Spleen (tissue), 11 donors: ENCODE measurements at regions not wholly inside any gene's neighbourhood (a gene's known extent, or its start where the extent isn't known, plus 50 kb on each side); places are given as distances from the start of the nearest gene placed in this dataset.
"Not testable (repeated sequence)": the region's sequence is repeated elsewhere in the genome, so short reads cannot be mapped to it uniquely, and the experiment has no call there.

Experiments
- DNase-seq: peaks from one replicate; pipeline ENCODE4 v3.0.0-alpha.2; 2020
- H3K27ac ChIP-seq, 8 donors: fragments of 200-600 bp; sonication (generic) in 7 of 8; 1 replicate in 4 of 8; 2 replicates in 4 of 8; pipeline versions ENCODE4 v1.5.0 to v1.8.0; 2016 to 2021; ENCODE audit warnings: inconsistent platforms in 4 of 8, mild to moderate bottlenecking in 4 of 8, moderate library complexity in 1 of 8
- H3K27me3 ChIP-seq, 7 donors: fragments of 200-600 bp; sonication (generic) in 6 of 7; replicated peaks in 1 of 7; 1 replicate in 4 of 7; 2 replicates in 3 of 7; pipeline versions ENCODE4 v1.5.0 to v1.8.0; 2016 to 2021; ENCODE audit warnings: inconsistent platforms in 3 of 7, mild to moderate bottlenecking in 1 of 7
- H3K36me3 ChIP-seq, 6 donors: fragments of 200-600 bp; sonication (generic) in 5 of 6; 1 replicate in 4 of 6; 2 replicates in 2 of 6; pipeline versions ENCODE4 v1.5.0 to v1.8.0; 2016 to 2021; ENCODE audit warnings: inconsistent platforms in 2 of 6
- H3K4me1 ChIP-seq, 6 donors: fragments of 200-600 bp; sonication (generic) in 5 of 6; 1 replicate in 3 of 6; 2 replicates in 3 of 6; pipeline versions ENCODE4 v1.5.0 to v1.8.0; 2016 to 2021; ENCODE audit warnings: inconsistent platforms in 3 of 6
- H3K4me3 ChIP-seq, 8 donors: fragments of 200-600 bp; sonication (generic) in 7 of 8; 1 replicate in 4 of 8; 2 replicates in 4 of 8; pipeline versions ENCODE4 v1.5.0 to v1.8.0; 2016 to 2021; ENCODE audit warnings: inconsistent platforms in 4 of 8, mild to moderate bottlenecking in 4 of 8, moderate library complexity in 2 of 8
- H3K9me3 ChIP-seq, 8 donors: fragments of 200-600 bp; sonication (generic) in 7 of 8; 1 replicate in 4 of 8; 2 replicates in 4 of 8; pipeline versions ENCODE4 v1.5.0 to v1.8.0; 2016 to 2021; ENCODE audit warnings: inconsistent platforms in 4 of 8
- POLR2A ChIP-seq, 3 donors: fragments of 450-650 bp; IDR thresholded peaks; one replicate each; pipeline ENCODE4 v1.5.1; 2017; ENCODE audit warnings: antibody characterized with exemption in 3 of 3, mild to moderate bottlenecking in 1 of 3
- POLR2AphosphoS5 ChIP-seq, 3 donors: sonication (generic); formaldehyde crosslinking; IDR thresholded peaks; one replicate each; pipeline ENCODE4 v1.5.1; 2017; ENCODE audit warnings: antibody characterized with exemption in 3 of 3
- WGBS, 5 donors: extraction: QIAGEN DNeasy Blood & Tissue Kit in 3 of 5; methylation state at CpG; one replicate each; pipeline versions ENCODE4 v1.1.5 to v1.1.7; 2013 to 2018; 5-methylcytosine and 5-hydroxymethylcytosine counted together
- intact Hi-C: fragments of 100-400 bp; cut with DNase I; formaldehyde crosslinking; loops from one replicate; pipeline ENCODE4 v1.15.0; 2023; ENCODE audit warnings: low total_unique reads
- TF ChIP-seq, protein P1 (sequence below), 11 experiments: fragments of 200-600 bp in 7 of 11; fragments of 450-650 bp in 4 of 11; sonication (generic) in 4 of 11; IDR thresholded peaks in 8 of 11; conservative IDR thresholded peaks in 3 of 11; 1 replicate in 7 of 11; 2 replicates in 4 of 11; pipeline versions ENCODE4 v1.4.0 to v1.8.0; 2016 to 2021; ENCODE audit warnings: antibody characterized with exemption in 11 of 11, inconsistent platforms in 4 of 11, mild to moderate bottlenecking in 1 of 11
- donor health status: healthy with polysubstance abuse.
- donor health status: DM: no; HTN: no; CAD: no; lungs with moderate emphysema.
- donor health status: DM: no; HTN: no; CAD: no.
- donor health status: Bipolar disorder and iron deficiency.
- donor health status: healthy.
- donor health status: DM: no; HTN: no; CAD: no.
- donor health status: DM: yes; HTN: yes; CAD: no.

DNA sequence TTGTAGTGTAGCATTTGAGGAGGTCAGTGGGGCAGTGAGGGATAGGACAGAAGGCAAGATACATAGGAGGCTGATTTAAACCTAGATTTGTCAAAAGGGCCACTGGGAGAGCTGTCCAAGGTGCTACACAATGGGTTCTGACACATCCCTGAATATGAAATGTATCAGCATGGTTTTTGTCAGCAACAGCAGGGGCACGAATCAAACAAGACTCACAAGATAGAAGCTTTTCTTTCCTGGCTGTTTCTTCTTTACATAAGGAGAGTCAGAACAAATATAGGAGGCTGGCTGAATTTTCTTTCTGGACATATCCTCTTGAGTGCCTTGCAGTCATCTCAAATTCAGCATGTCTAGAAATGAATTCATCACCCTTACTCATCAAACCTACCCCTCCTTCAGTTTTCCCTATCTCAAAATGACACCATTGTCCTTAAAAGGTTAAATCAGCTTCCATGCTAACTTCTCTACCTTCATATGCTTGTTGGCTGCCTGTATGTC, 130.5 kb downstream of the NPIPB5 start:
- no peaks in the 10 kb centered on the region for H3K36me3 ChIP-seq
- intact Hi-C loops: no loop called here
- TF ChIP-seq, protein P1, sequence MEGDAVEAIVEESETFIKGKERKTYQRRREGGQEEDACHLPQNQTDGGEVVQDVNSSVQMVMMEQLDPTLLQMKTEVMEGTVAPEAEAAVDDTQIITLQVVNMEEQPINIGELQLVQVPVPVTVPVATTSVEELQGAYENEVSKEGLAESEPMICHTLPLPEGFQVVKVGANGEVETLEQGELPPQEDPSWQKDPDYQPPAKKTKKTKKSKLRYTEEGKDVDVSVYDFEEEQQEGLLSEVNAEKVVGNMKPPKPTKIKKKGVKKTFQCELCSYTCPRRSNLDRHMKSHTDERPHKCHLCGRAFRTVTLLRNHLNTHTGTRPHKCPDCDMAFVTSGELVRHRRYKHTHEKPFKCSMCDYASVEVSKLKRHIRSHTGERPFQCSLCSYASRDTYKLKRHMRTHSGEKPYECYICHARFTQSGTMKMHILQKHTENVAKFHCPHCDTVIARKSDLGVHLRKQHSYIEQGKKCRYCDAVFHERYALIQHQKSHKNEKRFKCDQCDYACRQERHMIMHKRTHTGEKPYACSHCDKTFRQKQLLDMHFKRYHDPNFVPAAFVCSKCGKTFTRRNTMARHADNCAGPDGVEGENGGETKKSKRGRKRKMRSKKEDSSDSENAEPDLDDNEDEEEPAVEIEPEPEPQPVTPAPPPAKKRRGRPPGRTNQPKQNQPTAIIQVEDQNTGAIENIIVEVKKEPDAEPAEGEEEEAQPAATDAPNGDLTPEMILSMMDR (IDR thresholded peaks at IDR 0.05 in 8 of 11, conservative IDR thresholded peaks at IDR 0.05 in 3 of 11): no peak
- TF ChIP-seq POLR2A (IDR thresholded peaks at IDR 0.05) (no peak), POLR2AphosphoS5 (IDR thresholded peaks at IDR 0.05) (no peak)
- peaks cover 0 to 38% (median 0%) of the 10 kb centered on the region in 7 donors for H3K27me3 ChIP-seq
- H3K9me3 ChIP-seq: peaks cover 0 to 11% (median 8%) of the 10 kb centered on the region in 8 donors
- DNase-seq: no peak
- no peaks in the 10 kb centered on the region for H3K4me1 ChIP-seq
- H3K27ac ChIP-seq: no peak overlapping the region
- no peak overlapping the region for H3K4me3 ChIP-seq
- 21 to 47% (median 38%) methylated on average over 1 of the region's 1 CpG for WGBS, 5 donors

DNA sequence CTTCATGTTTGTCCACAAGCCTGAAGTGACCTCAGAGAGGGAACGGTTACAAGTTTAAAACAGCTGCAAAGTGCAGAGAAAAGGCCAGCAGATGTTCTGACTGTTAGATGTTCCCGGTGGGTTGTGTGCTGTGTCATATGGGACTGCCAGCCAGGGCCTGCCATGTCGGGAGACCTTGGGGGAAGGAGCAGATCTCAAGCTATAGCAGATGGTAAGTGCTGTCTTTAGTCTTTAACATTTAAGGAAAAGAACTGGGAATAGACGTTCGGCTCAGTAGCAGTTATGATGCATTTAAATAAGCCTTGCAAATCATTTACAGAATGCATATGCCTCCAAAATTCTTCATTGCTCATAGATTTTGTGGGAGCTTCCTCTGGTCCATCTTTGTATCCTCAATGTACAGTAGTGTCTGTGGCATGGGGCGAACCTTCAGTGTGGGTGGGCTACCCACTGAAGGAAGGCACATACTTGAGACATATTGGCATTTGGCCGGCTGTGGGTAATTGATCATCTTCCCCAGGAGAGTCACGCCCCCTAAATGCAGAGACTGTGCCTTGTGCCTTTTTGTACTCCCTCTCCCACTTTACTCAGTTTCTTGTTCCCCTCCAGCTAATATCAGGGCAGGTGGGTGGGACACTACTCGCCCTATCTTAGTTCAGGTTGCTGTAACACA, 131.9 kb downstream of the NPIPB5 start:
- whole genome bisulfite sequencing, 5 donors: 69 to 79% (median 75%) methylated on average over 9 of the region's 9 CpGs
- DNase-seq: no peak
- Histone ChIP-seq H3K27me3 (peaks cover 0 to 43% (median 6%) of the 10 kb centered on the region in 7 donors), H3K27ac (no peak overlapping the region), H3K36me3 (no peaks in the 10 kb centered on the region), H3K9me3 (peaks cover 0 to 6% (median 2%) of the 10 kb centered on the region in 8 donors), H3K4me1 (no peaks in the 10 kb centered on the region), H3K4me3 (no peak overlapping the region)
- TF ChIP-seq POLR2A (IDR thresholded peaks at IDR 0.05) (no peak), POLR2AphosphoS5 (IDR thresholded peaks at IDR 0.05) (no peak)
- TF ChIP-seq, protein P1 (IDR thresholded peaks at IDR 0.05 in 8 of 11, conservative IDR thresholded peaks at IDR 0.05 in 3 of 11): no peak
- intact Hi-C loops: no loop called here

DNA sequence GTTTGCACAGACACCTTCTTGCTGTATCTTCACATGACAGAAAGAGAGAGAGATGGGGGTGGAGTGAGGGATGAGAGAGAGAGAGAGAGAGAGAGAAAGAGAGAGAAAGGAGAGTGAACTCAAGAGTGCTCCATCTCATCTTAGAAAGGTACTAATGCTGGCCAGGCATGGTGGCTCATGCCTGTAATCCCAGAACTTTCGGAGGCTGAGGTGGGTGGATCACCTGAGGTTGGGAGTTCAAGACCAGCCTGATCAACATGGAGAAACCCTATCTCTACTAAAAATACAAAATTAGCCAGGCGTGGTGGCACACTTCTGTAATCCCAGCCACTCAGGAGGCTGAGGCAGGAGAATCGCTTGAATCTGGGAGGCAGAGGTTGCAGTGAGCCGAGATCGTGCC, 132.5 kb downstream of the NPIPB5 start:
- intact Hi-C loops, H3K4me3 ChIP-seq, H3K9me3 ChIP-seq, H3K36me3 ChIP-seq, H3K4me1 ChIP-seq, DNase-seq, H3K27ac ChIP-seq: not testable (repeated sequence)
- H3K27me3 ChIP-seq: peaks cover 0 to 50% (median 6%) of the 10 kb centered on the region in 7 donors
- WGBS, 5 donors: 87 to 92% (median 91%) methylated on average over 5 of the region's 5 CpGs

DNA sequence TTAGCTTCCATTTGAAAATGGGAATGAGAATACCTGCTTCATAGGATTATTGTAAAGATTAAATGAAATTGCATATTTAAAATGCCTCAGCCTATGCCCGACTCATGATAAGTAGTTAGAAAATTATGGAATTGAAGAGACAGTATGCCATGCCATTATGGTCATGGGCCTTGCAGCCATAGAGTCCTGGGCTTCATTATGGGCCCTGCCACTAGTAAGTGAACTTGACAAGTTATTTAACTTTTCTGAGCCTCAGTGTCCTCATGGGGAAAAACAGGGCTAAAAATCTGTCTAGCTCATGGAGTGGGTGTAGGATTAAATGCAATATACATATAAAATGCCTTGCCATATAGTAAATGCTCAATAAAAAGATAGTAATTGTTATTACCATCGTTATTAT, 133.2 kb downstream of the NPIPB5 start:
- H3K9me3 ChIP-seq: no peaks in the 10 kb centered on the region
- H3K4me1 ChIP-seq: no peaks in the 10 kb centered on the region
- intact Hi-C loops: no loop called here
- WGBS, 5 donors: 76 to 86% (median 79%) methylated on average over 2 of the region's 2 CpGs
- H3K36me3 ChIP-seq: no peaks in the 10 kb centered on the region
- H3K4me3 ChIP-seq: no peak overlapping the region
- H3K27ac ChIP-seq: no peak overlapping the region
- DNase-seq: no peak
- peaks cover 0 to 53% (median 6%) of the 10 kb centered on the region in 7 donors for H3K27me3 ChIP-seq
- TF ChIP-seq, protein P1 (IDR thresholded peaks at IDR 0.05 in 8 of 11, conservative IDR thresholded peaks at IDR 0.05 in 3 of 11): no peak
- TF ChIP-seq POLR2AphosphoS5 (IDR thresholded peaks at IDR 0.05) (no peak), POLR2A (IDR thresholded peaks at IDR 0.05) (no peak)
